AG04450 (cell line): ENCODE measurements at regions not wholly inside any gene's neighbourhood (a gene's known extent, or its start where the extent isn't known, plus 50 kb on each side); places are given as distances from the start of the nearest gene placed in this dataset.
A peak's percentile ranks its signal among the peaks of the same experiment; 100 is the strongest.

Experiments used
- CTCF ChIA-PET: fragments of 300-600, 350-600 bp; formaldehyde crosslinking; extraction: SDS; loops from one replicate; lab custom pipeline; 2022; ENCODE audit warnings: antibody characterized with exemption, inconsistent platforms; lab: Charles Lee
- POLR2A ChIA-PET: fragments of 350-600 bp; formaldehyde crosslinking; extraction: SDS; loops from one replicate; lab custom pipeline; 2021; ENCODE audit warnings: antibody characterized with exemption, inconsistent platforms; lab: Yijun Ruan, JAX
- DNase-seq: peaks from one replicate; pipeline ENCODE4 v3.0.0-alpha.2; 2011; ENCODE audit warnings: low read depth, low spot score
- H3K27ac ChIP-seq: one replicate; pipeline ENCODE4 v1.5.1; 2012; ENCODE audit warnings: low read depth, low read length, control low read depth
- H3K27me3 ChIP-seq: one replicate; pipeline ENCODE4 v1.6.0; 2012; ENCODE audit warnings: low read length; ENCODE audit not compliant: control insufficient read depth, insufficient read depth
- H3K4me3 ChIP-seq: 2 replicates; pipeline ENCODE4 v1.5.1; 2011; ENCODE audit warnings: mild to moderate bottlenecking, low read depth, low read length, control low read depth
- H3K9me3 ChIP-seq: 2 replicates; pipeline ENCODE4 v1.5.1; 2012; ENCODE audit warnings: low read length; ENCODE audit not compliant: control insufficient read depth, insufficient read depth
- TF ChIP-seq, protein P1 (sequence below): IDR thresholded peaks from 2 replicates; pipeline ENCODE4 v1.5.1; 2011; ENCODE audit warnings: low read depth, low read length, control low read depth, inconsistent platforms

DNA sequence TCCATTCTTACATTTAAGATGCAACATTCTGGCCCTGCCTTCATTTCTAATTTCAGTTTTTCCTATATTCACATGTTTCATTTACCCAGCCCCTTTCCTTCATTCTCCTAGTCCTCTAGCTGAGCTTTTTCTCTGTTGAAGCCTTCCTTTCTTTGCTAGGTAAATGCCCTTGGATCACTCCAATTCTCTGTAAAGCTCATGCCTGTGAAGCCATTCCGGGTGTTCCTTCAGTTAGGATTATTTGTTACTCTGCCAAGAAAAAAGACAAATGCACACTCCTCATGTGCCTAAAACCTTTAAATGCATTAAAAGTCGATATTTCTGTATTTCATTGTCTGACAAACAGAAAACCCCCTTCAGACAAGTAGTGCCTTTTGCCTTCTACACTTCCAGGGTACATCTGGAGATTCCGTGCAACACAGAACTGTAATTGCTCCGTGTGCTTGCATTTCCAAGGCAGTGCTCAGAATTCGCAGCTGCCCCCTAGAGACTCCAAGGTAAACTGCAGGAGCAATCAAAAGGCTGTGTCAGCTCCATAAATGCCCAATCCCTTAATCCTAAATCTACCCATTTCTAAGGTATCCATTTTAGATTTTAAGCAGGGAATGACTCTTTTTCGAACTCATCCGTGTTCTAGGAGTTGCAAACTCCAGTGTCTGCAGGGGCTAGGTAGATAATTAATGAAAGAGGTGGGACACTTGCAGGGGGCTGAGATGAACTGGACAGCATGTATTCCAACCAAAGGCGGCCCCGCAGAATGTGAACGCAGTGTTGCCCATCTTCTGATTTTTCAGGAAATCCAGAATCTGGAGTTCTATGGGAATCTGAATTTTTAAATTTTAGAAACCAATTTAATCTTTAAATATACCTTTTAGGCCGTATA lies 320.2 kb downstream of the GRIN2B start:
- CTCF ChIA-PET, result interaction anchor here (0.5 to 2.8 kb wide), 9 partner anchors 12 to 661 kb away, joined by 3 to 28 read pairs (median 4); no protein-coding TSS in a partner anchor
- peak; percentile 3 for DNase-seq
- Histone ChIP-seq H3K9me3 (no peaks in the 10 kb centered on the region), H3K27ac (no peak overlapping the region), H3K27me3 (no peaks in the 10 kb centered on the region), H3K4me3 (no peak overlapping the region)
- POLR2A ChIA-PET, result no interaction called here
- TF ChIP-seq, protein P1, sequence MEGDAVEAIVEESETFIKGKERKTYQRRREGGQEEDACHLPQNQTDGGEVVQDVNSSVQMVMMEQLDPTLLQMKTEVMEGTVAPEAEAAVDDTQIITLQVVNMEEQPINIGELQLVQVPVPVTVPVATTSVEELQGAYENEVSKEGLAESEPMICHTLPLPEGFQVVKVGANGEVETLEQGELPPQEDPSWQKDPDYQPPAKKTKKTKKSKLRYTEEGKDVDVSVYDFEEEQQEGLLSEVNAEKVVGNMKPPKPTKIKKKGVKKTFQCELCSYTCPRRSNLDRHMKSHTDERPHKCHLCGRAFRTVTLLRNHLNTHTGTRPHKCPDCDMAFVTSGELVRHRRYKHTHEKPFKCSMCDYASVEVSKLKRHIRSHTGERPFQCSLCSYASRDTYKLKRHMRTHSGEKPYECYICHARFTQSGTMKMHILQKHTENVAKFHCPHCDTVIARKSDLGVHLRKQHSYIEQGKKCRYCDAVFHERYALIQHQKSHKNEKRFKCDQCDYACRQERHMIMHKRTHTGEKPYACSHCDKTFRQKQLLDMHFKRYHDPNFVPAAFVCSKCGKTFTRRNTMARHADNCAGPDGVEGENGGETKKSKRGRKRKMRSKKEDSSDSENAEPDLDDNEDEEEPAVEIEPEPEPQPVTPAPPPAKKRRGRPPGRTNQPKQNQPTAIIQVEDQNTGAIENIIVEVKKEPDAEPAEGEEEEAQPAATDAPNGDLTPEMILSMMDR, result peak; percentile 86

DNA sequence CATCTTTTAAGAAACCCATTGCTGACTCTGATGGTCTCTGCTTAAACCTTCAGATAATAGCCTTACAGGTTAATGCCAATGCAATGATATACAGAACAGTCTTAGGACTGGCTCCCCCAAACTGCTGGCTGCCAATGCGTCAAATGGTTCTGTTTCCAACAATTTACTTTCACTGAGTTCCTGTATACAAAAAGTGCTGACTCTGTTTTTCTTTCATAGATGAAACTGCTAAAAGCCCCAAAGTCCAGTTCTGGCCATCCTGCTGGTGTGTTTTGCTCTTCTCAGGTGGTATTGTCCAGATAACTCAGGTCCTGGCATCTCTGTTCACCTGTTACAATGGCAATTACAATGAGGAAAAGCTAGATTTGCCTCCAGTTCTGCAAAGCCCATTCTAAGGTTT lies 326.9 kb downstream of the GRIN2B start:
- H3K9me3 ChIP-seq, result no peaks in the 10 kb centered on the region
- POLR2A ChIA-PET, result no interaction called here
- TF ChIP-seq, protein P1, result no peak
- CTCF ChIA-PET, result no interaction called here
- H3K27ac ChIP-seq, result no peak overlapping the region
- no peaks in the 10 kb centered on the region for H3K27me3 ChIP-seq
- H3K4me3 ChIP-seq, result no peak overlapping the region
- no peak for DNase-seq

DNA sequence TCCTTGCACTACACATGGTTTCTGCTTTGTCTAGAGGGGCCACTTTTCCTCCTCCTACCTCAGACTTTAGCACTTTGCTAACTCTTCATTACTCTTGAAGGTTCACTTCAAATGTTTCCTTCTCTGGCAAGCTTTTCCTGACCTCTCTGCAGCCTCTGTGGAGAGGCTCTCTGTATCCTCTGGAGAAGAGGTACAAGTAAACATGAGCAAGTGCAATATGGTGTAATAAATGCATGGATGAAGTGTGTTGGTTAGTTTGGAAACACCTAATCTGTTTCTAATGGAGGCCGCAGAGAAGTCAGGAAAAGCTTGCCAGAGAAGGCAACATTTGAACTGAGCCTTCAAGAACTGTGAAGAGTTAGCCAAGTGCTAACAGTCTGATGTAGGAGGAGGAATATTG lies 329.3 kb downstream of the GRIN2B start:
- TF ChIP-seq, protein P1, result no peak
- Histone ChIP-seq H3K27ac (no peak overlapping the region), H3K9me3 (no peaks in the 10 kb centered on the region), H3K27me3 (no peaks in the 10 kb centered on the region), H3K4me3 (no peak overlapping the region)
- CTCF ChIA-PET, result no interaction called here
- POLR2A ChIA-PET, result no interaction called here
- DNase-seq, result no peak

DNA sequence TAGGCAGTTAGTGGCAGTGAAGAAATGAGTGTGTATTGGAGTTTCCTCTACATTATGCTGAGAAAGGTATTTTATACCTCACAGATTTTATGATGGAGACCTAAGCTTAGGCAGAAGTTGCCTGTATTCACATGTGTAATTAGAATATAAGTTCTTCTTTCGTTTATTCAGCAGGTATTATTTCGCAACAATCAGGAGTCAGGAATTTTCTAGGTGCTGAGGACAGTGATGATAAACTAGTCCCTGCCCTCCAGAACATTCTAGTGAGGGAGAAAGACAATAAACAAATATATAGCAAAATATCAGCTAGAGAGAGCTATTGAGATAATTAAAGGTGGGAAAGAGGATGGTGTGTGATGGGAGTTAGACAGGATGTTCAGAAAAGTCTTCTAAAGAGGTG lies 345.7 kb downstream of the GRIN2B start:
- Histone ChIP-seq H3K27me3 (no peaks in the 10 kb centered on the region), H3K27ac (no peak overlapping the region), H3K9me3 (no peaks in the 10 kb centered on the region), H3K4me3 (no peak overlapping the region)
- DNase-seq, result no peak
- ChIA-PET POLR2A (no interaction called here), CTCF (no interaction called here)
- TF ChIP-seq, protein P1, result no peak

DNA sequence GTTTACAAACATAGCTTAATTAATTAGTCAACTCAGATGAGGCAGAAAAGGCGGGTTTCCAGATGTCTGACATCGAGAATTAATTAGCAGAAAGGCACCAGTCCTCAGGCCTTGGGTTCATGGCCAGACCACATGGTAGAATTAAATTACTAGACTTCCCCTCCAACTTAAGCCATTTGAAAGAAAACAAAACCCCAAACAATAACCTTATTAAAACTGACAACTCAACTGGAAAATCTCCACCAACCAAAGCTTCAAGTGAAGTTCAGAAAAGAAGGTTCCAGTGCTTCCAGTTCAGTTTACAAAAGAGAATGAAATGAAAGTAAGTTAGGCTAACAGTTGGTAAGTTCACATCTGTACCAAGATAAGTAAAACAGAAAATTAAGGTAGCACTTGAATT lies 349.5 kb downstream of the GRIN2B start:
- DNase-seq, result no peak
- TF ChIP-seq, protein P1, result no peak
- H3K27me3 ChIP-seq, result no peaks in the 10 kb centered on the region
- ChIA-PET POLR2A (no interaction called here), CTCF (no interaction called here)
- no peaks in the 10 kb centered on the region for H3K9me3 ChIP-seq
- no peak overlapping the region for H3K4me3 ChIP-seq
- H3K27ac ChIP-seq, result no peak overlapping the region
